ENCODE measurements at regions not wholly inside any gene's neighbourhood (a gene's known extent, or its start where the extent isn't known, plus 50 kb on each side); places are given as distances from the start of the nearest gene placed in this dataset.
"Not testable (repeated sequence)": the region's sequence is repeated elsewhere in the genome, so short reads cannot be mapped to it uniquely, and the experiment has no call there.

DNA sequence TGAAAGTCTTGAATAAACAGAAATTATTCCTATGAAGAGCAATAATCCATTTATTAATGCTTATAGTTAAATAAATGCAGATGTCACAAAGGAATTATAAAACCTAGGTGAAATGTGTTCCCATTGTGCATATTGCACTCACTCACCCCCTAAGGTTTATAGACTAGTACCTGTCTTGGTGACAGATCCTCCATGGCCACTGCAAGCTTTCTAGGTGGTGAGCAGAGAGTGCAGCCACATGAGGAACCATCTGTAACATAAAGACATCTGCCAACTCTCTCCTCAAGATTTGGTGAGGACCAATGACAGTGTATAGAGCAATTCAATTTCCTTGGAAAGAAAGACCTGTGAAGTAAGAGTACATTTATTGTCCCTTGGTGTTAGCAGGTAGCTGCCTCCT lies 616.4 kb downstream of the CENPC start:
- DNase-seq (ENCODE audit: low spot score) = not testable (repeated sequence)

GRCh38 chr4:66927937-66928336 lies 617.4 kb downstream of the CENPC start:
- no peak for DNase-seq (ENCODE audit: low spot score)

DNA sequence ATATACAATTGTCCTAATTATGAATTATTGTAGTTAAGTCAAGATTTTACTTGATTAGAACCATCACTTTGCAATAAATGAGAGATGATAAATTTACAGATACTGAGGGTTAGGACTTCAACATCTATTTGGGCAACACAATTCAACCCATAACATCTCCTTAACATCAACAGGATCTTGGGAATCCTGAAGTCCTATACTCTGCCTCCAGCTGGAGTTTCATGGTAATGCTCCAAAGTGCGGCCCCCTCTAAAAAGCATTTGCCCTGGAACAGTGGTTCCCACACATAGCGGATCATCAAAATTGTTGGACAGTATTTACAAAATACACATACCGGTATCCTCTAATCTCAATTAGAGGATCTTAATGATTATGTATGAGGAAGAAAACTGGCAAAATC lies 618.6 kb downstream of the CENPC start:
- DNase-seq (ENCODE audit: low spot score) = no peak

DNA sequence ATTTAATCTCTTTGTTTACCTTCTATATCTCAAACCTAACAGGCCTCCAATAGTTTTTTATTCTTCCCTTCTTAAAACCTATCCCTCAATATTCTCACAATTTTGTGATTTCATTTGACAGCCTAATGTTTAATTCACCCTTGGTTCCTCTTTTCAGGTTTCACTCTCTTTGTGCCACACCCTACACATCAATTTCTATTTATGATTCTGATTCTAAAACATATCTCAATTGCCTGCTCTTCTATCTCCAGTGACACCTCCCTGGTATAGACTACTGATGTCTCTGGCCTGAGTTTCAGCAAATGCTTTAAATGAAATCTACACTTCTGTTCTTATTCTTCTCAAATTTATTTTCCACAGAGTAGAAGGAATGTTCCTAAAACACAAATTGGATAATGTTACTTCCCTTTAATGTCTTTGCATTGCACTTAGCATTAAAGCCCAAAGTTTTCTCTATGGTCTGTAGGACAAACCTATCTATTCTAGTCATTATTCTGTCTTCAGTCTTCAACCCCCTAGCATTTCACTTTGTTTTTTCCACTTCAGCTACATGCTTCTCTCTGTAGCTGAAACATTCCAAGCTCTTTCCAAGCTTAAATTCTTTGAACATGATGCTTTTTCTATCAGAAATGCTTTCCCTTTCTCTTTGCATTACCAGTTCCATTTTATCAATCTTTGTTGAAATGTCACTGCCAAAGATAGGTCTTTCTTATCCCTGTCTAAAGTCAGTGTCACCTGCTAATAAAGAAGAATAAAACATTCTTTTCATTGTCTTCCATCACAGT lies 622.0 kb downstream of the CENPC start:
- no peak for DNase-seq (ENCODE audit: low spot score)

- no peak for DNase-seq (ENCODE audit: low spot score)
Observed at GRCh38 chr4:66921433-66921832, 623.9 kb downstream of the CENPC start.

GRCh38 chr4:66920514-66920913 lies 624.8 kb downstream of the CENPC start:
- no peak for DNase-seq (ENCODE audit: low spot score)

- peak; percentile 8 for DNase-seq (ENCODE audit: low spot score)
Observed at GRCh38 chr4:66911880-66912279, 633.4 kb downstream of the CENPC start.

GRCh38 chr4:66906314-66906713 lies 639.0 kb downstream of the CENPC start:
- no peak for DNase-seq (ENCODE audit: low spot score)

GRCh38 chr4:66899422-66900065 lies 645.8 kb downstream of the CENPC start:
- no peak for DNase-seq (ENCODE audit: low spot score)

DNA sequence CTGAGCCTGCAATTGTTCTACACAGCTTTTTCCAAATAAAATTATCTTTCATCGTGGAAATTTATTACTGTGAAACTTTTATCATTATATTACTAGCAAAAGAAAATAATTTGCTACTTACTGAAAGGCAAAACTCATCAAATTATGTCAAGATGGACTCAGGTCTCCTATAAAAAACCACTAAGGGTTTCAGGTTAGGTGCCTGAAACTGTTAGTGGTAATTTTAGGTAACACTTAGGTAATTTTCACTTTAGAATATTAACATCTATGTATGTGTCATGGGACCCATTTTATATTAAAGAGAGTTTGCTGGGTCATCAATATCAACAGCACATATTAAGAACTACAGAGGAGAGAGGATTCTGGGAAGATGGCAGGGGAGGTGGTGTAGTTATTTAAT lies 651.5 kb downstream of the CENPC start:
- DNase-seq (ENCODE audit: low spot score) = no peak

- no peak for DNase-seq (ENCODE audit: low spot score)
Observed at GRCh38 chr4:66887061-66887460, 658.2 kb downstream of the CENPC start.

DNA sequence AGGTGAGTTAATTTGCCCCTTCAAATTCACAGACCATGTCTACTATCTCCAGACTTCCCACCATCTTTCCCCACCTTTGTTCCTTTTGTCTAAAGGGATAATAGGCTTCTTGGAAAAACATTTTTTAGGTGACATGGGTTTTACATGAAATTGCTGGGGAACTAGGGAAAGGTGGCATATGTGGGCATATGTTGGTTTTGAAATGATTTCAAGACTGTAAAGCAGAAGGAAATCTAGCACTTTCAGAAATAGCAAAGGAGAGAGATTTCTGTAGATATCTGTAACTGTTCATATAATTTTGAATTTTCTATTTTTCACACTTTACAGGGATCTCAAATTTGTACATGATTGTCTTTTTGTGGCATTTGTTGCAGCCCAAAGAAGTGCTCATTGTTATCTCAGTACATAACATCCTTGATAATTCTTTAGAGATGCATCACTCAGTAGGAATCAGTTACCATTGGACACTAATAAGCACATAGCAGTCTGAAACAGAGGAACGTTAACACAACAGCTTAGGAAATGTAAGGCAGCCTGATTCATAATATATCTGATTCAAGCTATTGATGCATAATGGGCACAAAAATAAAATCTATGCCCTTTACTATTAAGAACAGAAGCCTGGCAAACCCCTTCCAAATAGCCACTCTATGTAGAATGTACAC lies 659.7 kb downstream of the CENPC start:
- no peak for DNase-seq (ENCODE audit: low spot score)

DNA sequence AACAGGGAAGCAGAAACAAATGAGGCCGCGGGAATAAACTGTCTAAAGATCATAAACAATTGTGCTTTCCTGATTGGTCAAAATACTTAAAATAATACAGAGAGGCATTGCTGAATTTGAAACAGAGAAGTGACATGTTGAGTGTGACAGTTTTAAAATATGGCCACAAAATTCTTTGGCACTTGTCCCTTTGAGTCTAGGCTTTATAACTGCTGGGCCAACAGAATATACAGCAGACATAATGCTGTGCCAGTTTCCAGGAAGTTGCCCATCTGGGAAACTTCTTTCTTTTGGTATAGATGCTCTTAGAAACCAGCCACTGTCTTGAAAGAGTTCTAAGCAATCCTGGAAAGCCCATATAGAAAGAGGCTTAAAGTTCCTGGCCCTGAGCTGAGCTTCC lies 668.4 kb downstream of the CENPC start:
- no peak for DNase-seq (ENCODE audit: low spot score)

DNA sequence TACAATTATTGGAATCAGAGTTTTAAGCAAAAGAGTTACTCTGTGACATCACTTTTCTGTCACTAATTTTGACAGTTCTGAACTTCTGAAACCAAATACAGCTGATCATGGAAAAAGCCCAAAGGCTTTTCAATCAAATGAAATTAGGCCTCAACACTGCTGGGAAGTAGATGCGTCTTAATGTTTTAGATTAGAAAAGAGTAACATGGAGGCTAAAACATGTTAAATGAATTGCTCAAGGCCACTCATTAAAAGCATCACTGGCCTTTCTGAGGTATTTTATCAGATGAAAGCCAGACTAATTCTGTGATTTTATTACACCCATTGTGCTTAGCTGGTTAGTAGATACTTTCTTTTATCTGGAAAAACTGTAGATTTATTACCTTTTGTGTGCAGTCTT lies 672.6 kb downstream of the CENPC start:
- no peak for DNase-seq (ENCODE audit: low spot score)

GRCh38 chr4:66863481-66863880 lies 681.8 kb downstream of the CENPC start:
- no peak for DNase-seq (ENCODE audit: low spot score)

- DNase-seq (ENCODE audit: low spot score) = no peak
Observed at GRCh38 chr4:66855956-66856355, 689.3 kb downstream of the CENPC start.

DNA sequence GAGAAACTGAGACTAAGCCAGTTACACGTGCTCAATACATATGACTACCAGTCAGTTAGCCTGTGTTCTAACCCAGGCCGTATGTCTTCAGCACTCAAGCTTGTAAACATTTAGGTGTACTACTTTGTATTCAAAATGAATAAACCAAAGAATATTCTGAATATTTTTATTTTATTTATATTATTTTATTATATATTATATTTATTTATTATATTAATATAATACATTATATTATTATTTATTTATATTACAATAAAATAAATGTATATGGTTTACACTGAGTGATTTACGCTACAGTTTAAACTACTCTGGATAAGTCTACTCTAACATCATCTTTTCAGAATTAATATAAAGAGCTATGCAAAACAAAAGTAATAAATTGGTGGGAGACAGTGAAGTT lies 691.5 kb downstream of the CENPC start:
- DNase-seq (ENCODE audit: low spot score) = no peak

DNA sequence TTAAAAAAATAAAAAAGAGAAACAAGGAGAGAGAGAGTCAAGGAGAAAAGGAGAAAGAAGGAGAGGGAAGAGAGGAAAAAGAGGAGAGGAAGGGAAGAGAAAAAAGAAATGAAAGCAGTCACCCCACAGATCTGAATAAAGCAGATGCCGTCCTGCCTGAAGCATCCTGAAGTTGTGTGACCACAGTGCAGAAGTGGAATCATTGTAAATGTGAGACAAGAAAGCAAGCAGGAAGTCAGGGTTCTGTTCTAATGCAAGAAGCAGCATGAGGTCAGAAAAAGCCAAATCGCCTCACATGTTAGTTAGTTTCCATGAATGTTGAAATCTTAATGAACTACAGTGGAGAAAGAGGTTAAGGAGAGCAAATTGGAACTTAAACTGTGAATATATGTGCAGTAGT lies 692.5 kb downstream of the CENPC start:
- no peak for DNase-seq (ENCODE audit: low spot score)

- no peak for DNase-seq (ENCODE audit: low spot score)
Observed at GRCh38 chr4:66849596-66849995, 695.7 kb downstream of the CENPC start.

DNA sequence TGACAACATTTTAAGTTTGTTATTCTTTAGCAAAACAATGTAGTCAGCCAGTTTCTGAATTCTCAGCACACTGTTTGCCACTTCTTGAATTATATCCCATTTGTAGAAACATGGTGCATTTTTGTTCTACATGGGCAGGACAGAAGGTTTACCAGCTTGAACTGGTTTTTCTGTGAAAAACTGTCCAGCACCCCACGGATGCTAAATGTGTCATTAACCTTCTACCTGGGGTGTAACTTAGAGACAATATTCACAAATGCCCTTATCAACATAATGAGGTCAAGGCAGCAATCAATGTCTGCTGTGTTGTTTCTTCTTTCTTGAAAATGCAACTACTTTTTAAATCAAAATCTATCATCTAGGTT lies 702.6 kb downstream of the CENPC start:
- no peak for DNase-seq (ENCODE audit: low spot score)

DNA sequence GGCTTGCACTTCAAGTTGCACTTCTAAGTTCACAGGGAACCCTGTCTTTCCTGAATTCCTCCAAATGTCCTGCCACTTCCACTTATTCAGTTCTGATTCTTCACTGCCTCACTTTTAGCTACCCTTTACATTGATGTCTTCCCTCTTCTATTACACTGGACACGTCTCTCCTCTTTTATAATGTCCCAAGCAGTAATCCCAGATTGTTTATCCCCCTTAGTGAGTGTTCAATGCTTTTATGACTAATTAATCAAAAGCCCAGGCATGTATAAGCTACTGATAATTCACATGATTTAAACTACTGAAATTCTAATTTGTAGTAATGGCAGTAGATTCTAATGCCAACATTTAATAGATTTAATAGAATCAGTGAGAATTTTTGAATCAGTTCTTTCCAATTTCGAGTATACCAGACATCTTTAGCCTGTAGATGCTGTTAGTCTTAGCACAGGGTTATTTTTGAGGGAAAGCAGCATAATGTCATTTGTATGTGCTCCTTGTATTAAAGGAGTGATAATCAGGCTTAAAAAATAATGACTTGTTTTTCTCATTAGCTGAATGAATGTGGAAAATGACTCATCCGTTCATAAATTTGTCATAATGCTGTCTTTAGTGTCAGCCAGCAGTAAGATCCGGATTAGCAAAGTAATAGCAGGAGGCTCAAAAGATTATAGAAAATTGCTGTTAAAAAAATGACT lies 703.1 kb downstream of the CENPC start:
- DNase-seq (ENCODE audit: low spot score) = no peak

DNA sequence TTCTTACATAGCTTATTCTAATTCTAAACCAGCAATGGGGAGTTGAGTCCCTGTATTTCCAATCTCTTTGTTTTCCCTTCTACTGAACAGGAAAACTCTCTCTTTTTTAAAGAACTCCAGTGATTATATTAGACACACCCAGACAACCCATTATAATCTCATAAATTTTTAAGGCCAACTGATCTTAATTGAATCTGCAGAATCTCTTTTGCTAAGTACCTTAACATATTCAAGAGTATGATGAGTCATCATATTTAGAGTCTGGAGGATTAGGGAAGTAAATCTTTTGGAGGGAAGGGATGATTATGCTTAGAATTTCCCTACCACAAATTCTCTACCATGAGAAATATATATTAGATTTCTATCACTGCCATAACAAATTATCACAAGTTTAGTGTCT lies 705.1 kb downstream of the CENPC start:
- no peak for DNase-seq (ENCODE audit: low spot score)

All from COLO829 (cell line).